HG02623 (cell line): ENCODE measurements at regions not wholly inside any gene's neighbourhood (a gene's known extent, or its start where the extent isn't known, plus 50 kb on each side); places are given as distances from the start of the nearest gene placed in this dataset.

Source experiments
- ATAC-seq: cut with Tn5 transposase; IDR thresholded peaks from one replicate; pipeline ENCODE4 v1.9.1; 2021; ENCODE audit warnings: moderate library complexity; ENCODE audit not compliant: unreplicated experiment

DNA sequence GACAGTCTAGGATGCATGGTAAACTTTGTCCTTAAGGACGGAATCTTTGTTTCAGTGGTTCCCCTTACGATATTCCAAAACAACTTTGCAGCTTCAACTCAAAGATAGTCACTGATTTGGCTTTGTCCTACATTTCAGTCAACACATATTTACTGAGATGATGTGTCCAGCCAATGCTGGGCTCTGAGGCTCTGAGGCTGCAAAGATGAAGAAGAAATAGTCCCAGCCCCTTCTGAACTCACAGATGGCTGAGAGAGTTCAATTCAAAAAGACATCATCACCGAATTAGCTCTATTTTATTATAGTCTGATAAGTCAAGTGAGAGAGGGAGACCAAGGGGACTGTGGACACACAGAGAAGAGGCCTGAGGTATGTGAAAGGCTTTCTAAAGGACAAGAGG lies 544.0 kb downstream of the ACTL7B start:
- no peak for ATAC-seq

DNA sequence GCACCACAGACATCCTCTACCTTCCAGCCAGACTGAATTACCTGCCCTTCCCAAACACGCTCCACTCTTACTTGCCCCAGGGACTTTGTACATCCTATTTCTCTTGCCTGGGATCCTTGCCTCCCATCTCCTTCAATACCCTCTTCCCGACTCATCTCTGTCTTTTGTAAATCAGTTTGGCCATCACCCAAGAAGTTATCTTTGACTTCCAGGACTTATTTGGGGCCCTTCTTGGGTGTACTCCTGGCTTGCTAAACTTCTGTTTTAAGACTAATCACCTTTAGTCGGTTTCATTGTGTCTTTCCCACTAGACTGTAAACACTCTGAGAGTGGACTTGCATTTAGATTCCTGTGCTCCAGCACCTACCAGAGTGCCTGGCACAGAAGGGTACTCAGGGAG lies 545.6 kb downstream of the ACTL7B start:
- no peak for ATAC-seq

DNA sequence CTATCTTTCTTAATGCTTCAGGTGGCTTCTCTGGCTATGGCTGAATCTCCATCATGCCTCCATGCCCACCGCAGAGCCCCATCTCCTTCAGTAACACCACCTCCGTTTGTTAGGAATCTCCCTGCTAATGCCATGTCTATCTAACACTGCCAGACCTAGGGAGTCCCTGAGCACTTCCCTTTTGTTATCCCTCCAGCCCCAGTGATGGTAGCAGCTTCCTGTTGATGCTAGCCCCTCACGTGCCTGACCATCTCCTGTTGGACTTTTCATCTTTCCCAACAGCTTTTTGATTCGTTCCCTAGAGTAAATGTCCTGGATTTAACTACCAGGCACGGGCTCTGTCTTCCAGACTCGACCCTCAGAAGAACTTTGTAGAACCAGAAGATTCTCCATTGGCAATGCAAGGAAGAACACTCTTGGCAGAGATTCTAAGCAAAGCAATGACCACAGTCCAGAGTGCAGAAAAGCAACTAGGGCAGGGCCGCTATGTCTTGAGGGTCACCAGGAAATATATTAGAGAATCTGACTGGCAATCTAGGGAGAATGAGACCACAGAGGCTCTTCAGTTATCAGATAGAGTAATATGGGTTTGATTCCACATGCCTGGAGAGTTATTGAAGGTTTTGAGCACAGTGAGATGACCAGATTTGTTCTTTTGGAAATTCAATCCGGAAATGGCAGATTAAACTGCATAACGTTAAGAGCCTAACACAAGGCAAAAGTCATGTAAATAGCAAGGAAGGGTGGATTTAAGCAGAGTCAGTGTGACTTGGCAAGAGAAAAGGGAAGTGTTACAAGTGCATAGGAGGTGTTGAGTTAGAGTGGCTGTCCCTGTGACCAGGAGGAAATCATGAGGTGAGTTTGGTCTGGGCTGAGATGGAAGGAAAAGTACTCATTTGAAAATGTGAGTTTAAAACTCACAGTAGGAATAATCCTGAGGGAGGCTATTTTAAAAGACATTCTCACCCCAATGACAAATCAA lies 555.2 kb downstream of the ACTL7B start:
- ATAC-seq = no peak

DNA sequence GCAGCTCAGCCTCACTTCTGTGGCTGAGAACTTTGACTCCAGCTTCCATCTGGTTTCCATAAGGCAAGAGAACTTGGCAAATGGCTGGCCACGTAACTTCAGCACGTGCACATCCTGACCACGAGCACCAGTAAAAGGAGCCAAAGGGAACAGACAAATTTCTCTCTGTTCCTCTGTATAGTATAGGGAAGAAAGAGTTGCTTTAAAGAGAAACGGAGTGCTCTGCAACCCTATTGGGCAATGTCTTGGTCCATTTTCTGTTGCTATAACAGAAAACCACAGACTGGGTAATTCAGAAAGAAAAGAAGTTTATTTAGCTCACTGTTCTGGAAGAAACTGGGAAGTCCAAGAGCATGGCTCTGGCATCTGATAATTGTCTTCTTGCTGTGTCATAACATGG lies 558.7 kb downstream of the ACTL7B start:
- no peak for ATAC-seq

DNA sequence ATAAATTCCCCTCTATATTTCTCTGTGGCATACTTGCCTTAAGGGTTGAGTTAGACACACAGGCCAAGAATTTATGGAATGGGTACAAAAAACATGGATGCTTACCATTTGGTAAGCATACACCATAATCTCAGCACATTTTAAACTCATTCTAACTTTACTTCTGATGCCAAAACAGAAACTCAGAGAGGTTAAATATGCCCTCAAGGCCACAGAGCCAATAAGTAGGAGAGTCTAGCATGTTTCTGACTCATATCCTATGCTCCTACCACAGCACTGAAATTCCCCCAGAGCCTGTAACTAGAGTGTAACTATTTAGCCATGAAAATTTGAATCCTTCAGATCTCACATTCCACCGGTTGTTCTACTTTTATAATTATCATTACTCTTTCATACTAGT lies 559.7 kb downstream of the ACTL7B start:
- no peak for ATAC-seq

DNA sequence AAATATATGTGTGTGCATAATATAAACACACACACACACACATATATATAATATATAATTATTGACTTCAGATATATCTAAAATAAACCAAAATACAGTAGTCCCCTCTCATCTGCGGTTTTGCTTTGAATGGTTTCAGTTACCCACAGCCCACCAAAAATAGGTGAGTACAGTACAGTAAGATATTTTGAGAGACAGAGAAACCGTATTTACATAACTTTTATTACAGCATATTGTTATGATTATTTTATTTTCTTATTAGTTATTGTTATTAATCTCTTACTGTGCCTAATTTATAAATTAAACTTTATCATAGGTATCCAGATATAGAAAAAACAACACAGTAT lies 564.2 kb downstream of the ACTL7B start:
- ATAC-seq = no peak

DNA sequence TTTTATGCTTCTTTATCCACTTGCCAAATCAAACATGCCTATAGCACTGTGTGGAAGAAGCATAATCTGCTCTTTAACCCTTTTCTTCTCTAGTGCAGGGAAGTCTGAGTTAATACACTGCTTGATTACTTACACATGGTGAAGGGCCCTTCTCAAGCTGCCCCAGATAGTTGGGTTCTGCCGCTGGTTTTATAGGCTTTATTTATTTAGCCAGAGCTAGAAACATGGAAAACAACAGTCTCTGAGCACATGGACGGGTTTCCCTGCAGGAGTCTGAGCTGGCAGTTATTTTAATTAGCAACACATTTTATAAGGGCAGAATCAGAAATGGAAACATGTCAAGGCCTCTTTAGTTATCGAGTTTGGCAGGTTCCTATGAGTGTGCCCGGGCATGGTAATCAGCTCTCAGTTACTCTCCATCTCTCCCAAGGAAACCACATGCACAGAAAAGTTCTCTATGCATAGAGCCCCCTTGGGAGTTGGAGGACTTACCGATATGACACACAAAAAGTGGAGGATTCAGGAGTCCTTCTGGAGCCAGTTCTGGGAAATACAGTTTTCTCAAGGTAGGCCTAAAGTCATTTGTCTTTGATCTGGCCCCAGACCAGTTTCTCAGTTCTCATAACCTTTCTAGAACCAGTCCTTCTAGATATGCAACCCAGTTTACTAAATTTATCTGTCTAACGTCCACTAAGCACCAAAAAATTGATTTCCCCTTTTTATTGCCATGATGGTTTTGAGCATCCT lies 564.8 kb downstream of the ACTL7B start:
- ATAC-seq = no peak

DNA sequence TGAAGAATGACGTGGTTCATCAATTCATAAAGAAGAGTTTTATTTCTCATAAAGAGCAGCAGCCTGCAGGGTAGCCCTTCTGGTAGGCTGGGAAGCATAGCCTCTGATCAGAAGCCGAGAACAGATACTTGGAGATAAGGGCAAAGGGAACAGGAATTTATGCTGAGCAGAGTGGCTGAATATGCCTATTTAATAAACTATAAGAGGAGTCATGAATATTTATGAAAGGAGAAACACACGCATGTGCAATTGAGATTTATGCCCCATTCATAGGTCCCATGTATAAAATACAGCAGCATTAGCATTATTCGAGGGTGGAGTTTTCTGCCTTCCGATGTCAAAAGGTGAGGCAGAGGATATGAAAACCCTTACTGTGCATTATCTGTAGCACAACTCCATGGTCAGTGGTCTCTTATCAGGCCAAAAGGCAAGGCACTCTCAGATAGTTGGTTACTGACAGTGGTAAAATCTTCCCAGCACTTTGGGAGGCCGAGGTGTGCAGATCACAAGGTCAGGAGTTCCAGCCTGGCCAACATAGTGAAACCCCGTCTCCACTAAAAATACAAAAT lies 569.1 kb downstream of the ACTL7B start:
- no peak for ATAC-seq

DNA sequence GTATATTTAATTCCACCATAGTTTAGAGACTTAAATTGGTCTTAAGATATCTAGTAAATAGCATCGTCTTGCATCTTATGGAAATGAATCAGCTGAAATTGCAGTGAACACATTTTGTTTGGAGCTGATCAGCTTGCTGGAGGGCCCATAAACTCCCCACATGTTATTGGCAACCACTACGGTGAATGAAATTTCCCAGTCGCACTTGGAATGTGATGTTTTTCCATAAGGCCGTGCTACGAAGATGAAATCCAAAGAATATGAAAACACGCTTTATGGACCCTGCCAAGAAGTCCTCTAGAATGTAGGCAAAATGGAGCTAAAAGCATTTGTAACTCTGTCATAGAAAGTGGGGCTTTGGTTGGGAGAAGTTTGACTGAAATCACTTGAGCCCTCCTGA lies 572.1 kb downstream of the ACTL7B start:
- ATAC-seq = no peak

DNA sequence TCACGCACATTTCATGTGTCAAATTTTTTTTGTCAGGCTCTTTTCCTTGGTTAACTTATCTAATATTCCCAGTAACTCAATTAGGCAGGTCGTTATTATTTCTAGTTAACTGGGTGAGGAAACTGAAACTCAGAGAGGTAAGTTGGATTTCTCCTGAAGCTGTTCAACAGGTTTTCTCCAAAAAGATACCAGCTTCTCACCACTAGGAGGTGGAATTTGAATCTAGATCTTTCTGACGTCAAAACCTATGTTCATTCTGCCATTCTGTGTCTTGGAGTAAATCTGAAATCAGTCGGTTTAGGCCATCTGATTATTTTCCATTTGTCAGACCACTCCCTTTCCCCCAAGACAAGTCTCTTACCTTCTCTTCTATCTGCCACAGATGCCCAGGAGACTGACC lies 572.9 kb downstream of the ACTL7B start:
- no peak for ATAC-seq

DNA sequence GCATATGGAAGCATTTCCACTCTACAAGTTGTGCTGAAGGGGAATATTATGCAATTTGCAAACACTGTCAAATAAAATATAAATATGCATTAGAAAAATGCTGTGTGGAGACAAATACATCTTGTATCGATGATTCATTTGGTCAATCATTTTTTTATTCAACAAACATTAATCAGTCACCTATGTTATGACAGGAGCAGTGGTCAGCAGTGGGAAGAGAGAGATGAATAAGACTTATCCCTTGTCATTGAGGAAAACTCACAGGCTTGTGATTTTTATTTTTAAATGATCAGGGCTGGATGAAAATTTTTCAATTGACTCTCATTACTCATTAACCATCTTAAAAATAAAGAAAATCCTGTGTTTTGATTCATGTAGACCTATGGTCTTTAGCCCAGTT lies 574.1 kb downstream of the ACTL7B start:
- no peak for ATAC-seq

DNA sequence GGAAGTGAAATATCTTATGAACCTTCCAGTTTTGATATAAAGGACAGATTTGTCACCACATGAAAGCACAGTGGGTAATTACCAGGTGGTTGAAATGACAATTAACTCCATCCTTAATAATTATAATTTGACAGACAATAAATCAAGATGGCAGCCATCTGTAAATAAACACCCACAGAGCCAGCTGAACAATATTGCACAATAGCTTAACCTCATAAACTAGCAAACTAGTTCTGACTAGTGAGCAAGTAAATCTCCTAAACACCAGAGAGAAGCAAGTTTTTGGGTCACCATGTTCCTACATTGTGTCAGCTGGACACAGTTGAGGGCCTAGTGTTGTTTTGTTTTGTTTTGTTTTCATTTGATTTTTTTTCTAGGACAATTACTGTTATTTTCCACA lies 577.4 kb downstream of the ACTL7B start:
- ATAC-seq = no peak

DNA sequence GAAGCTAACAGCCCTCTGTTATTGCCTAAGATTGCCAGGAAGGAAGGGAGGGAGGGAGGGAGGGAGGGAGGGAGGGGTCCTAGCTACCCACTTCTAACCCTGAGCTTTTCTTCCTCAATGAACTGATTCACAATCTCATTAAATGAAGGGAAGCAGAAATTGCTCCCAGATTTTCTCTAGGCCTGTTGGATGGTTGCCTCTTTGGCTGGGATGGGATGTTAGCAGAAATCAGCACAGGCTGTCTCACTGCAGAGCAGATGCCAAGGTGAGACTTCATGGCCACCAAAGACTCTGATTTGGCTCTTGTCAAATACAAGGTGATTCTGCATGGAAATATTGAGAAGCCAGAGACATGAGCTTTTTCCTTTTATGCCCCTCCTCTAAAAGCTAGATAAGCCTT lies 578.6 kb downstream of the ACTL7B start:
- ATAC-seq = no peak

DNA sequence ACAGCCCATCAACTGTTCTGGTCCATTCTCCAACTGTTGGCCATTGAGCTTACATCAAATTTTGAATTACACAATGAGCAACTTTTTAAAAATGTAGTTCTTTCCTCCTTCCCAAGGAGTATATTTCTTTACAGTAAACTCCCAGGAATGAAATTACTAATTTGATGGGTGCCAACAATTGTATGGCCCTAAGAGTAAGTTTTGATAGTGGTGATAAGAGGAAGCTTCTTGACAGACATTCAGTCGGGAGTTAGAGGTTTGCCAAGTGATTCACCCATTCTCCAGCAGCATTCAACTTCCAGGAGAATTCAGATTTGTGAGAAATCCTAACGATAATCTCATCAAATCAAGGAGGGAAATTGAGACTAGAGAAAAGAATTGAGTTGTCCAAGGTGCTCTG lies 579.9 kb downstream of the ACTL7B start:
- no peak for ATAC-seq

DNA sequence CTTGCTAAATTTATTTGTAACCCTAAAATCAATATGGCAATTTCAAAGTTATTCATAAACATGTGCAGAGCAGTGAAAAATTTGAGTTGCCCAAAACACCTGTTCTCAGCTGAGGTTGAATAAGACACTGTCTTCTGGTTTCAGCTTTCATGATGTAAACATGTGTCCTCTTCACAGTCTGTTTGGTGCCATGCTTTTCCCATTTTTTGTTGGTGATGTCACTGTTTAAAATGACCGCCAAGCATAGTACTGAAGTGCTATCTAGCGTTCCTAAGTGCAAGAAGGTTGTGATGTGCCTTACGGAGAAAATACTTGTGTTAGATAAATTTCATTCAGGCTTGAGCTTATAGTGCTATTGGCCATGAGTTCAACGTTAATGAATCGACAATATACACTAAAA lies 580.8 kb downstream of the ACTL7B start:
- no peak for ATAC-seq

DNA sequence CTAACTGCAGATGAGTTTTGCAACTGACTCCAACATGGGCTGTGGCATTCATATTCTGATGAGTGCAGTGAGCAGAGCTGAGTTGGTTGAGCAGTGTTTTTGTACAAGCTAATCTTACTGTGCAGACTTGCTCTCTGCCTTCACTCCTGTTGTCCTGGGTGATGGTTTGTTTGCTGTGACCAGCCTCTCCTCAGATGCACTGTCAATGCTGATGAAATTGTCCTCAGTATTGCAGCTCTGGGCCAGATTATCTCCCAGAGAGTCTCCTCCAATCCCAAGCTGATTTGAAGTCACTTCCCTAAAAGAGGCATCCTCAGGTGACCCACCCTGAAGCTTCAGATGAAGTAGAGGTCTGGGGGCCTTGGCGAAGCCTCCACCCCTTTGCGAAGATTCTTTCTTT lies 581.8 kb downstream of the ACTL7B start:
- no peak for ATAC-seq

DNA sequence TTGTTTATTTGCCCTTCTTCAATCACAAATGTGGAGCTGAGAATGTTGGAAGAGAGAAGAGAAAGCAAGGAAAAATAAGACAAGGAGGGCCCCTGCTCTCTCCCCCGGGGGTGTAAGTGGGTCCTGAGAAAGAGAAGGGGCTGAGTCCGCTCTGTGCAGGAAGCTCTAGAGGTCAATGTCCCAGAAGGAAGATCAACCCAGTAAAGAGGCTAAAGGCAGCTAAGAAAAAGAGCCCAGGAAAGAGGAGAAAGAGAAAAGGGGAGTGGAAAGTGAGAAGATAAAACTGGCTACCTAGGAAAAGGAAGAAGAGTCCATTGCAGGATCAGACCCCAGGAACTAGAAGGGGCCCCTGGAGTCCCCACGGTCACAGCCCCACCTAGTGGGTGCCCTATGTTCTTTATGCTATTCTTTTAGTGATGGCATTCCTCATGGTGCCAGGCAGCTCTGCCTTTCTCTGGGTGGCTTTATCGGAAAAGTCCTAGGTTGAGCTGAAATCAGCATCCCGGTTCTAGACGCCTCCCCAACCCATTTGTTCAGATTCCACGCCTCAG lies 583.4 kb downstream of the ACTL7B start:
- no peak for ATAC-seq

DNA sequence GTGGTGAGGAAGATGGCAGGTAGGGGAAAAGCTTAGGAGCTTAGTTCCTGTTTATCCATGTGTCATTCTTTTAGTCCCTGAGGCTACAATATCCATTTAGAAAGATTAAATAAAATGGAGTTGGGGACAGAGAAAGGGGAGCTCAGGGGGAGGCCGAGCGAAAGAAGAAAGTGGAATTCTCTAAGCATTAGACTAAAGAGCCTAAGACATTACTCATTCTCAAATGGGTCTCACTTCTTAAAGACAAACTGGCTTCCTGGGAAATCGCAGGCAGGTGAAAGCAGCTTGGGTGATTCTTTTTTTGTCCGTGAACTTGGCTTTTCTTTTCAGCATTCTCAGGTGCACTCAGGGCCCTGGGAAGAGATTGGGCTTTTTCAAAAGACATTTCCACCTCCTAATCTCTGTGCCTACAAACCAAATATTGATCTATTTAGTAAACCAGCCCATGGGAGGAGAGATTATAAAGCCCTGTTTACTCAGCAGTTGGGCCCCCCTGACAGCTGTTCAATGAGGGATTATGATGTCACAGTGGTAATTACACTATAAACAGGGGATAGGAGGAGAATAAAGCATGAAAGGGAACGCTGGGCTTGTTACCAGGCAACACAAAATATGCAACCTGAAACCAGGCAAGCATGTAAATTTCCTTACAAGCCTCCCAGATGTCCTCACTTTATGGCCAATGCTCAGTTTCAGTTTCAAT lies 584.0 kb downstream of the ACTL7B start:
- ATAC-seq = no peak

DNA sequence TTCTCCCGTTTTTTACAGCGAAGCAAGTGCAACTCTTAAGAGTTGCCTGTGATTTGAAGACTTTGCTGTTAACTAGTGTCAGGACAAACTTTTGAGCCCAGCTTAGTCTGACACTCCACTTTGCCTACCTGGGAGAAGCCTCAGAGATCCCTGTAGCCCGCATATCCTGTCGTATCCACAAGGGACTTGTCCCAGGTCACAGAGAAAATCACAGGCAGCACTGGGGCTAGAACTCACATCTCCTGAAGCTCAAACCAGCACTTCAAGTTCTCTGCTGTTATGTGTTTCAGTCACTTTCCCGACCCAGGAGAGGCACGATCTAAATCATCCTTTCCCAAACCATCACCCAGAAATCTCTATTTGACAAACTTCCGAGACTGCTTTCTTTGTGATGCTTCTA lies 584.5 kb downstream of the ACTL7B start:
- no peak for ATAC-seq

DNA sequence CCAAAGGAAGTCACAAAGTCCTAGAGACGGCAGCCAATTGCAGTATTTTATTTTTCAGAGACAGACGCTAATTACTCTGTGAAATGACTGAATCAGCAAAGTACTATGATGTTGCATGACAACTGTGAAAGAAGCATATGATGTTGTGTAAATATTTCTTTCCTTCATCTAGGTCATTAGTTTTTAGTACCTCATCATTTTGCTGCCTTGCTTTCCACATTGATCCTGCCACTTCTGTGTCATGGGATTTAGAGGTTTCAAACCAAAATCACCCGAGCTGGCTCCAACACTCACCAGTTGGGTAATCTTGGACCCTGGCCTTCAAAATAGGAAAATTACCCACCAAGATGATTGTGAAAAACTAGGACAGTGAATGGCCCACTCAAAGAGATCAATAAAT lies 585.2 kb downstream of the ACTL7B start:
- ATAC-seq = no peak

DNA sequence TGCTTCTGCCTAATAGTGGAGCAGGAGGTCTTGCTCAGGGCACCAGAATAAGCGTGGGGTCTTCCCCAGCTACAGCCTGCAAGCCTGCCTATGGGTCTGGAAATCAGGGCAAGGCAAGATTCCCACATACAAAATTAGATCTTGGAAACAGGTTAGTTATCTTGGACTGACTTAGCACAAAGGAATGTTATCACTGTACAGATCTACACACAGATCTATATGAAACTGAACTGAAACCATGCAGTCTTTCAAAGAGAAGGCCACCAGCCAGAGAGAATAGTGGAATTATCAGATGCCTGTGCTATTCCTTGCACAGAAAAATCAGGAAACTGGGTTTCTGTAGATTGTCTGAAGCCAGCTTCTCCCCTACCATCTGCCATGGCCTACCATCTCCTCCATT lies 585.7 kb downstream of the ACTL7B start:
- ATAC-seq = no peak
